ENCODE measurements at regions not wholly inside any gene's neighbourhood (a gene's known extent, or its start where the extent isn't known, plus 50 kb on each side); places are given as distances from the start of the nearest gene placed in this dataset.

- Mint-ChIP-seq H3K27me3 (no peaks in the 10 kb centered on the region), H3K4me1 (no peaks in the 10 kb centered on the region), H3K9me3 (peaks cover 8 to 43% (median 11%) of the 10 kb centered on the region in 9 donors), H3K36me3 (no peaks in the 10 kb centered on the region), H3K4me3 (no peak overlapping the region), H3K27ac (no peak overlapping the region)
- POLR2A ChIA-PET = no interaction called here
- ATAC-seq (no peak), DNase-seq (no peak)
These were observed 87.7 kb upstream of the HMGCLL1 start for GRCh38 chr6:55666606-55667225.

DNA sequence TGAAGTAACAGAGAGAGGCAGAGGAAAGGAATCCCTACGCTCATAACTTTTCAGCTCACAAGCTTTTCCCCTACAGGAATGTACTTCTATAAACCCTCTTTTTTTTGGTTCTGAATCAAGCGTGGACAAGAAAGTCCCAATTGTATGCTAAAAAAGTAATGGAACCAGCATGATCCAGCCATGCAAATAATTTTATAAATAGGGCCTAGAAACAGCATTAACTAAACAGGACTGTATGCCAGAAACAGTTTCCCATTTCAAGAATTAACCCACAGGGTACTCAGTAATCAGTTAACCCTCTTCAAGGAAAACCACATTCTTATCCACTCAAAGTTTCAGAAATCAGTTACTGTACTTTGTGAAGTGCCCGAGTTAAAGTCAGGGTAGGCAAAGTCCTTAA, 87.0 kb upstream of the HMGCLL1 start:
- no peak for ATAC-seq
- POLR2A ChIA-PET = no interaction called here
- H3K27me3 Mint-ChIP-seq = no peaks in the 10 kb centered on the region
- no peaks in the 10 kb centered on the region for H3K36me3 Mint-ChIP-seq
- no peak for DNase-seq
- peaks cover 8 to 50% (median 11%) of the 10 kb centered on the region in 9 donors for H3K9me3 Mint-ChIP-seq
- H3K27ac Mint-ChIP-seq = no peak overlapping the region
- no peak overlapping the region for H3K4me3 Mint-ChIP-seq
- H3K4me1 Mint-ChIP-seq = no peaks in the 10 kb centered on the region

DNA sequence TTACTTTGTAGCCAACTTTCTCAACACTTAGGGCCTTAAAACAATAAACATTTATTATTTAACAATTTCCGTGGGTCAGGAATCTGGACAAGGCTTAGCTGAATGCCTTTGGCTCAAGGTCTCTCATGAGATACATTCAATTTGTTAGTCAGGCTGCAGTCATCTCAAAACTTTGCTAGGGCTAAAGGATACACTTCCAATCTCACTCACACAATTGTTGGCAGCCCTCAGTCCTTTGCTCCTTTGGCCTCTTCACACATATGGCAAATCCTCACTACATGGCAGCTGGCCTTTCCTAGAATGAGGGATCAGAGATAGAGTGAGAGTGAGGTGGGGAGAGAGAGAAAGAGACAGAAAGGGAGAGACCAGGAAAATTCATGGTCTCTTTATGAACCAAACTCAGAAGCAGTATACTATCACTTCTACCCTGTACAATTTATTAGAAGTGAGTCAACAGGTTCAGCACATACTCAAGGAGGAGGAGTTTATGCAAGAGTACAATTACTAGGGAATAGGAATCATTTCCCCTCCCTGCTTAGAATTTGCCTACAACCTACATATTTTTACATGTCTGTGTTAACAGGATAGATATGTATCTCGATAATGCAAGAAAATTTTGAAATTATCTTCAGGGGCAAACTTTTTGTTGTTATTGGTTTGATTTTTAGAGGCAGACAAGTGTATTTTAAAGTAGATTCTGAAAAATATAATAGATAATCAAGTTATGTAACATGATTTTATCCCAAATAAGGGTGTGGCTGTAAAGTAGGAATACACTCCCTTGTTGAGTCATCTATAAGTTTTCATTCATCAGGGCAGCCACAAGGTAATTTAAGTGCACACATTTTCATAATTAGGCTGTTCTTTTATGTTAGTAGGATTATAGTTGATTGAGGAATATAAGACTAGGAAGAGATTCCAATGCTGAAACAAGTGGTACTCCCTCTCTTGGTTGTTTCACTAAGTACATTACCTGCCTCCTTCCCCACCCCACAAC, 85.9 kb upstream of the HMGCLL1 start:
- H3K27ac Mint-ChIP-seq = no peak overlapping the region
- no peaks in the 10 kb centered on the region for H3K4me1 Mint-ChIP-seq
- H3K36me3 Mint-ChIP-seq = no peaks in the 10 kb centered on the region
- DNase-seq (no peak), ATAC-seq (no peak)
- POLR2A ChIA-PET = no interaction called here
- H3K4me3 Mint-ChIP-seq = no peak overlapping the region
- H3K27me3 Mint-ChIP-seq = no peaks in the 10 kb centered on the region
- H3K9me3 Mint-ChIP-seq = peaks cover 8 to 51% (median 10%) of the 10 kb centered on the region in 9 donors

GRCh38 chr6:55663914-55664313, 84.9 kb upstream of the HMGCLL1 start:
- H3K27ac Mint-ChIP-seq = no peak overlapping the region
- H3K4me3 Mint-ChIP-seq = no peak overlapping the region
- ATAC-seq (no peak), DNase-seq (no peak)
- no peaks in the 10 kb centered on the region for H3K4me1 Mint-ChIP-seq
- peaks cover 3 to 56% (median 17%) of the 10 kb centered on the region in 9 donors for H3K9me3 Mint-ChIP-seq
- H3K27me3 Mint-ChIP-seq = no peaks in the 10 kb centered on the region
- H3K36me3 Mint-ChIP-seq = no peaks in the 10 kb centered on the region
- POLR2A ChIA-PET = no interaction called here

GRCh38 chr6:55659304-55659703, 80.3 kb upstream of the HMGCLL1 start:
- Mint-ChIP-seq H3K36me3 (no peaks in the 10 kb centered on the region), H3K4me1 (no peaks in the 10 kb centered on the region), H3K4me3 (no peak overlapping the region), H3K27ac (no peak overlapping the region), H3K27me3 (no peaks in the 10 kb centered on the region), H3K9me3 (peaks cover 2 to 72% (median 22%) of the 10 kb centered on the region in 9 donors)
- DNase-seq = no peak
- POLR2A ChIA-PET = no interaction called here
- ATAC-seq = no peak

- Mint-ChIP-seq H3K4me3 (no peak overlapping the region), H3K27ac (no peak overlapping the region), H3K4me1 (no peaks in the 10 kb centered on the region), H3K27me3 (no peaks in the 10 kb centered on the region), H3K36me3 (peaks cover 0 to 4% (median 0%) of the 10 kb centered on the region in 3 donors), H3K9me3 (peaks cover 5 to 36% (median 18%) of the 10 kb centered on the region in 9 donors)
- no peak for ATAC-seq
- no peak for DNase-seq
- POLR2A ChIA-PET = no interaction called here
These were observed 75.5 kb upstream of the HMGCLL1 start for GRCh38 chr6:55654445-55654844.

DNA sequence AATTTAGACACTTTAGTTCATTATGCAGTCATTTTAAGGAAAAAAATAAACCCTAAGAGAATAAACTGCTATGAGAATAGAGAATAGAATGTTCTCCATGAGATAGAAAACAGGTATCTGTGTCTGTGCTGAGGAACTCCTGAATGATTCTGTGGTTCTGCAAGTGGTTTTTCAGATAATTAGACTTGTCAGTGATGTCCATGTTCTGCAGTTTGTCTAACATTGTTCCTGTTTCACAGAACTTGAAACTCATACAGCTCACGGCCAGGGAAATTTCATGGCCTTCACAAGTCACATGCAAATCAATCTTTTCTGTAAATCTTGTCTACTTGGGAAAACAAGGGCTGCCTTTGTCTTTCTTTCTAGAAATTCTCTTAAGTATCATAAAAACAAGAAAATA, 73.4 kb upstream of the HMGCLL1 start:
- Mint-ChIP-seq H3K9me3 (peaks cover 6 to 32% (median 12%) of the 10 kb centered on the region in 9 donors), H3K27ac (no peak overlapping the region), H3K27me3 (no peaks in the 10 kb centered on the region), H3K36me3 (peaks cover 0 to 6% (median 0%) of the 10 kb centered on the region in 3 donors), H3K4me3 (no peak overlapping the region), H3K4me1 (no peaks in the 10 kb centered on the region)
- ATAC-seq (no peak), DNase-seq (no peak)
- POLR2A ChIA-PET = no interaction called here

GRCh38 chr6:55651015-55651414, 72.0 kb upstream of the HMGCLL1 start:
- ATAC-seq (no peak), DNase-seq (no peak)
- no peaks in the 10 kb centered on the region for H3K27me3 Mint-ChIP-seq
- H3K9me3 Mint-ChIP-seq = peaks cover 6 to 40% (median 11%) of the 10 kb centered on the region in 9 donors
- no peak overlapping the region for H3K27ac Mint-ChIP-seq
- H3K36me3 Mint-ChIP-seq = peaks cover 0 to 6% (median 0%) of the 10 kb centered on the region in 3 donors
- no peak overlapping the region for H3K4me3 Mint-ChIP-seq
- no peaks in the 10 kb centered on the region for H3K4me1 Mint-ChIP-seq
- POLR2A ChIA-PET = no interaction called here

DNA sequence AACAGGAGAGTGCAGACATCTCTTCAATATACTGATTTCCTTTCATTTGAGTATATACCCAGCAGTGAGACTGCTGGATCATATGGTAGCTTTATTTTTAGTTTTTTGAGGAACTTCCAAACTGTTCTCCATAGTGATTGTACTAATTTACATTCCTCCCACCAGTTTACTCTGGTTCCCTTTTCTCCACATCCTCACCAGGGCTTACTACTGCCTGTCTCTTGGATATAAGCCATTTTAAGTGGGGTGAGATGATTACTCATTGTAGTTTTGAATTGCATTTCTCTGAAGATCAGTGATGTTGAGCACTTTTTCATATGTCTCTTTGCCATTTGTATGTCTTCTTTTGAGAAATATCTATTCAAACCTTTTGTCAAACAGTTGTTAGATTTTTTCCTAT, 64.9 kb upstream of the HMGCLL1 start:
- ATAC-seq = no peak
- DNase-seq = no peak
- POLR2A ChIA-PET = no interaction called here
- H3K36me3 Mint-ChIP-seq = peaks cover 0 to 4% (median 0%) of the 10 kb centered on the region in 3 donors
- H3K4me3 Mint-ChIP-seq = no peak overlapping the region
- no peaks in the 10 kb centered on the region for H3K4me1 Mint-ChIP-seq
- no peak overlapping the region for H3K27ac Mint-ChIP-seq
- no peaks in the 10 kb centered on the region for H3K27me3 Mint-ChIP-seq
- H3K9me3 Mint-ChIP-seq = peaks cover 0 to 44% (median 16%) of the 10 kb centered on the region in 9 donors

- POLR2A ChIA-PET = no interaction called here
- Mint-ChIP-seq H3K27ac (no peak overlapping the region), H3K4me1 (no peaks in the 10 kb centered on the region), H3K27me3 (no peaks in the 10 kb centered on the region), H3K36me3 (peaks cover 0 to 4% (median 0%) of the 10 kb centered on the region in 3 donors), H3K9me3 (peaks cover 0 to 42% (median 16%) of the 10 kb centered on the region in 9 donors), H3K4me3 (no peak overlapping the region)
- no peak for DNase-seq
- no peak for ATAC-seq
These were observed 63.4 kb upstream of the HMGCLL1 start for GRCh38 chr6:55642366-55642765.

- H3K4me1 Mint-ChIP-seq = no peaks in the 10 kb centered on the region
- ATAC-seq (no peak), DNase-seq (no peak)
- H3K9me3 Mint-ChIP-seq = peaks cover 0 to 23% (median 3%) of the 10 kb centered on the region in 9 donors
- H3K36me3 Mint-ChIP-seq = no peaks in the 10 kb centered on the region
- H3K27ac Mint-ChIP-seq = no peak overlapping the region
- POLR2A ChIA-PET = no interaction called here
- H3K27me3 Mint-ChIP-seq = no peaks in the 10 kb centered on the region
- no peak overlapping the region for H3K4me3 Mint-ChIP-seq
These were observed 57.6 kb upstream of the HMGCLL1 start for GRCh38 chr6:55636406-55637102.

GRCh38 chr6:55633471-55633870, 54.5 kb upstream of the HMGCLL1 start:
- Mint-ChIP-seq H3K9me3 (peaks cover 0 to 25% (median 7%) of the 10 kb centered on the region in 9 donors), H3K36me3 (no peaks in the 10 kb centered on the region), H3K4me3 (no peak overlapping the region), H3K4me1 (no peaks in the 10 kb centered on the region), H3K27ac (no peak overlapping the region), H3K27me3 (no peaks in the 10 kb centered on the region)
- POLR2A ChIA-PET = no interaction called here
- no peak for ATAC-seq
- no peak for DNase-seq

DNA sequence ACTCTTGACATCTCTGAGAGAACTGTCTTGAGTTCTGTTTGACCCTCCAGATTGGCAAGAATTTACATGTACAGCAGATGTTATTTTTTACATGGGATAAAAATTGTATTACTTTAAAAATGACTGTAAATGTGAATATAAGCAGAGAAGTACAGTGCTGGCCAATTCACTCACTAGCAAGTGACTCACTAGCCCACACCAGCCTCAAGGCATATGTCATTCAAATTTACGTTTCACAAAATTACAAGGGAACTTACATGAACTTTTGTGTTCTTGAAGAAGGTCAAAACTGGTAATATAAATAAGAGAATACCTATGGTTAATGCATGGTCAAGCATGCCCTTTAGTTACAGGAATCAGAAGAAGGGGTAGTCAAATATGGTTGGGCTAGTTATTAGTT, 54.0 kb upstream of the HMGCLL1 start:
- DNase-seq (no peak), ATAC-seq (no peak)
- H3K27me3 Mint-ChIP-seq = no peaks in the 10 kb centered on the region
- no peaks in the 10 kb centered on the region for H3K4me1 Mint-ChIP-seq
- no peaks in the 10 kb centered on the region for H3K36me3 Mint-ChIP-seq
- no peak overlapping the region for H3K4me3 Mint-ChIP-seq
- H3K27ac Mint-ChIP-seq = no peak overlapping the region
- POLR2A ChIA-PET = no interaction called here
- H3K9me3 Mint-ChIP-seq = peaks cover 0 to 26% (median 7%) of the 10 kb centered on the region in 9 donors
